DOHH2 (cell line): ENCODE measurements at regions not wholly inside any gene's neighbourhood (a gene's known extent, or its start where the extent isn't known, plus 50 kb on each side); places are given as distances from the start of the nearest gene placed in this dataset.

Experiments
- H3F3A ChIP-seq: fragments of 200-600 bp; sonication (generic), shearing (Covaris generic); 2 replicates; pipeline ENCODE4 v1.6.0; 2016; ENCODE audit warnings: antibody characterized with exemption, mild to moderate bottlenecking; ENCODE audit not compliant: control insufficient read depth, insufficient read depth
- H3K27ac ChIP-seq: fragments of 200-600 bp; sonication (generic); 2 replicates; pipeline ENCODE4 v1.5.1; 2014; ENCODE audit warnings: low read depth, mild to moderate bottlenecking, low read length, moderate library complexity
- H3K27me3 ChIP-seq: fragments of 200-600 bp; sonication (generic); 2 replicates; pipeline ENCODE4 v1.6.1; 2014; ENCODE audit warnings: mild to moderate bottlenecking, low read length, mixed read lengths; ENCODE audit not compliant: control insufficient read depth
- H3K36me3 ChIP-seq: fragments of 200-600 bp; sonication (generic); 2 replicates; pipeline ENCODE4 v1.6.1; 2014; ENCODE audit warnings: mild to moderate bottlenecking, low read length, moderate library complexity, mixed read lengths; ENCODE audit not compliant: control insufficient read depth
- H3K4me1 ChIP-seq: fragments of 200-600 bp; sonication (generic); 2 replicates; pipeline ENCODE4 v1.6.1; 2014; ENCODE audit warnings: mild to moderate bottlenecking, low read length, mixed read lengths; ENCODE audit not compliant: control insufficient read depth
- H3K4me2 ChIP-seq: fragments of 200-600 bp; sonication (generic); 2 replicates; pipeline ENCODE4 v1.6.0; 2014; ENCODE audit warnings: mild to moderate bottlenecking, low read length, moderate library complexity
- H3K4me3 ChIP-seq: fragments of 200-600 bp; sonication (generic); 2 replicates; pipeline ENCODE4 v1.5.1; 2014; ENCODE audit warnings: mild to moderate bottlenecking, low read length, mixed read lengths
- H3K79me2 ChIP-seq: fragments of 200-600 bp; sonication (generic); 2 replicates; pipeline ENCODE4 v1.6.1; 2014; ENCODE audit warnings: mild to moderate bottlenecking, low read length, mixed read lengths; ENCODE audit not compliant: control insufficient read depth
- H3K9me2 ChIP-seq: fragments of 200-600 bp; sonication (generic); replicated peaks from 2 replicates; pipeline ENCODE4 v1.6.1; 2014; ENCODE audit warnings: mild to moderate bottlenecking, low read length, mixed read lengths; ENCODE audit not compliant: control insufficient read depth
- H3K9me3 ChIP-seq: fragments of 200-600 bp; sonication (generic); 2 replicates; pipeline ENCODE4 v1.6.1; 2014; ENCODE audit warnings: antibody characterized with exemption, low read length, mixed read lengths; ENCODE audit not compliant: control insufficient read depth, insufficient read depth
- H4K20me1 ChIP-seq: fragments of 200-600 bp; sonication (generic); 2 replicates; pipeline ENCODE4 v1.6.0; 2014; ENCODE audit warnings: low read depth, mild to moderate bottlenecking, antibody characterized with exemption, low read length, moderate library complexity; ENCODE audit not compliant: control insufficient read depth, insufficient read depth
- CTCF ChIP-seq: fragments of 200-600 bp; sonication (generic); IDR thresholded peaks from one replicate; pipeline ENCODE4 v1.5.1; 2014; ENCODE audit warnings: antibody characterized with exemption, mild to moderate bottlenecking, low read depth, low read length; ENCODE audit not compliant: poor library complexity, severe bottlenecking
- EZH2phosphoT487 ChIP-seq: fragments of 200-600 bp; sonication (generic); IDR thresholded peaks from 2 replicates; pipeline ENCODE4 v1.6.1; 2017; ENCODE audit warnings: borderline replicate concordance, mild to moderate bottlenecking, antibody characterized with exemption, low read length, moderate library complexity, mixed read lengths

- no peak overlapping the region for H3K27ac ChIP-seq
- no peaks in the 10 kb centered on the region for H3K79me2 ChIP-seq
- H3K4me2 ChIP-seq = no peak overlapping the region
- H4K20me1 ChIP-seq = no peaks in the 10 kb centered on the region
- no peaks in the 10 kb centered on the region for H3K4me1 ChIP-seq
- H3K36me3 ChIP-seq = no peaks in the 10 kb centered on the region
- no peaks in the 10 kb centered on the region for H3K27me3 ChIP-seq
- H3K9me2 ChIP-seq = no peaks in the 10 kb centered on the region
- TF ChIP-seq EZH2phosphoT487 (no peak), CTCF (no peak)
- H3K9me3 ChIP-seq = no peaks in the 10 kb centered on the region
- H3F3A ChIP-seq = no peaks in the 10 kb centered on the region
- no peak overlapping the region for H3K4me3 ChIP-seq
Observed at GRCh38 chr5:89996890-89997289, 412.7 kb downstream of the CETN3 start.

GRCh38 chr5:89996335-89996734 is 413.2 kb downstream of the CETN3 start:
- no peaks in the 10 kb centered on the region for H3K9me2 ChIP-seq
- no peak for TF ChIP-seq CTCF
- no peak for TF ChIP-seq EZH2phosphoT487
- no peaks in the 10 kb centered on the region for H3K27me3 ChIP-seq
- no peaks in the 10 kb centered on the region for H3F3A ChIP-seq
- no peaks in the 10 kb centered on the region for H4K20me1 ChIP-seq
- no peak overlapping the region for H3K4me3 ChIP-seq
- H3K36me3 ChIP-seq = no peaks in the 10 kb centered on the region
- H3K9me3 ChIP-seq = no peaks in the 10 kb centered on the region
- no peaks in the 10 kb centered on the region for H3K79me2 ChIP-seq
- H3K4me2 ChIP-seq = no peak overlapping the region
- H3K4me1 ChIP-seq = no peaks in the 10 kb centered on the region
- H3K27ac ChIP-seq = no peak overlapping the region

GRCh38 chr5:89994266-89994665 is 415.3 kb downstream of the CETN3 start:
- Histone ChIP-seq H3F3A (no peaks in the 10 kb centered on the region), H3K27ac (no peak overlapping the region), H3K36me3 (no peaks in the 10 kb centered on the region), H3K9me2 (no peaks in the 10 kb centered on the region), H4K20me1 (no peaks in the 10 kb centered on the region), H3K4me2 (no peak overlapping the region), H3K9me3 (no peaks in the 10 kb centered on the region), H3K79me2 (no peaks in the 10 kb centered on the region), H3K4me3 (no peak overlapping the region), H3K27me3 (no peaks in the 10 kb centered on the region), H3K4me1 (no peaks in the 10 kb centered on the region)
- TF ChIP-seq CTCF (no peak), EZH2phosphoT487 (no peak)

- TF ChIP-seq EZH2phosphoT487 (no peak), CTCF (no peak)
- Histone ChIP-seq H3K27ac (no peak overlapping the region), H4K20me1 (no peaks in the 10 kb centered on the region), H3K9me3 (no peaks in the 10 kb centered on the region), H3K79me2 (no peaks in the 10 kb centered on the region), H3K4me3 (no peak overlapping the region), H3K9me2 (no peaks in the 10 kb centered on the region), H3K27me3 (no peaks in the 10 kb centered on the region), H3K4me2 (no peak overlapping the region), H3K36me3 (no peaks in the 10 kb centered on the region), H3F3A (no peaks in the 10 kb centered on the region), H3K4me1 (no peaks in the 10 kb centered on the region)
Observed at GRCh38 chr5:89992201-89992600, 417.4 kb downstream of the CETN3 start.
